ENCODE measurements at regions not wholly inside any gene's neighbourhood (a gene's known extent, or its start where the extent isn't known, plus 50 kb on each side); places are given as distances from the start of the nearest gene placed in this dataset.
A peak's percentile ranks its signal among the peaks of the same experiment; 100 is the strongest.

- TF ChIP-seq CTCF (IDR thresholded peaks at IDR 0.05; ENCODE audit: insufficient read depth, low read depth, low read length) = no peak
- peak; percentile 74 for DNase-seq (ENCODE audit: low read depth)
- no peak overlapping the region for H3K4me3 ChIP-seq (ENCODE audit: low read depth, low read length)
Measured at GRCh38 chr14:31926652-31927347, 150.3 kb upstream of the ARHGAP5 start.

GRCh38 chr14:31927348-31927832 lies 149.7 kb upstream of the ARHGAP5 start:
- H3K4me3 ChIP-seq (ENCODE audit: low read depth, low read length) = no peak overlapping the region
- TF ChIP-seq CTCF (IDR thresholded peaks at IDR 0.05; ENCODE audit: insufficient read depth, low read depth, low read length) = no peak
- DNase-seq (ENCODE audit: low read depth) = peak; percentile 97

DNA sequence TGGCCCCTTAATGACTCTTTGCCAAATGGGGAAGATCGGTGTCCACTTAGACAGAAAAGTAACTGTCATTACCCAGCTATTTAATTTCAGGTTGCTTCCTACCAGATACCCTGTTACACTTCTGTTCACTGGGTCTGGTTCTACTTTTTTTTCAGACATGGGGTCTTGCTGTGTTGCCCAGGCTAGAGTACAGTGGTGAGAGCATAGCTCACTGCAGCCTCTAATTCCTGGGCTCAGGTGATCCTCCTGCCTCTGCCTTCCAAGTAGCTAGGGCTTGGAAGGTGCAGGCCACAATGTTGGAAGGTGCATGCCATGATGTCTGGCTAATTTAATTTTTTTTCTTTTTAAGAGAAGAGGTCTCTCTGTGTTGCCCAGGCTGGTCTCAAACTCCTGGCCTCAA lies 147.0 kb upstream of the ARHGAP5 start:
- TF ChIP-seq CTCF (IDR thresholded peaks at IDR 0.05; ENCODE audit: insufficient read depth, low read depth, low read length) = no peak
- no peak for DNase-seq (ENCODE audit: low read depth)
- H3K4me3 ChIP-seq (ENCODE audit: low read depth, low read length) = no peak overlapping the region

GRCh38 chr14:31930493-31931240 lies 146.4 kb upstream of the ARHGAP5 start:
- no peak overlapping the region for H3K4me3 ChIP-seq (ENCODE audit: low read depth, low read length)
- TF ChIP-seq CTCF (IDR thresholded peaks at IDR 0.05; ENCODE audit: insufficient read depth, low read depth, low read length) = no peak
- DNase-seq (ENCODE audit: low read depth) = peak; percentile 54

DNA sequence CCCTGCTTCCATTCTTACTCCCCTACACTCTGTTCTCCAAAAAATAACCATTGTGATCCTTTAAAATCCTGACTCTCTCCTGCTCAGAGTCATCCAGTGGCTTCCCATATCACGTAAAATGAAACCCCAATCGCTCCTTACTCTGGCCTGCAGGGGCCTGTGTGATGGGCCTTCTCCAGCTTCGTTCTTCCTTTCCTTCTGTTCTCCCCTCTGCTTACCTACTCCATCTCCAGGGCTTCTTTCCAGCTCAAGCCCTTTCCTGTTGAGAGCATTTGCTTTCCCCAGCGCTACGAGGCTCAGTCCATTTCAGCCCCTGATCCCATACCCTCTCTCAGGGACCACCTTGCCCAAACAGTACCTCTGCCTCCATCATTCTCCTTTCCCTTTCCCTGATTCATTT lies 144.4 kb upstream of the ARHGAP5 start:
- DNase-seq (ENCODE audit: low read depth) = no peak
- no peak overlapping the region for H3K4me3 ChIP-seq (ENCODE audit: low read depth, low read length)
- TF ChIP-seq CTCF (IDR thresholded peaks at IDR 0.05; ENCODE audit: insufficient read depth, low read depth, low read length) = no peak

- TF ChIP-seq CTCF (IDR thresholded peaks at IDR 0.05; ENCODE audit: insufficient read depth, low read depth, low read length) = no peak
- H3K4me3 ChIP-seq (ENCODE audit: low read depth, low read length) = no peak overlapping the region
- peak; percentile 81 for DNase-seq (ENCODE audit: low read depth)
Measured at GRCh38 chr14:31933716-31934115, 143.4 kb upstream of the ARHGAP5 start.
